H9 (cell line): ENCODE measurements at regions not wholly inside any gene's neighbourhood (a gene's known extent, or its start where the extent isn't known, plus 50 kb on each side); places are given as distances from the start of the nearest gene placed in this dataset.

Experiments used
- DNase-seq: peaks from one replicate; pipeline ENCODE4 v3.0.0-alpha.2; 2017
- H2AFZ ChIP-seq: one replicate; pipeline ENCODE4 v1.6.1; 2013; ENCODE audit warnings: mild to moderate bottlenecking, low read length, control low read depth, moderate library complexity
- H2AK5ac ChIP-seq: 2 replicates; pipeline ENCODE4 v1.6.1; 2013; ENCODE audit warnings: low read length, control low read depth, mixed read lengths; ENCODE audit not compliant: insufficient read length
- H2BK120ac ChIP-seq: one replicate; pipeline ENCODE4 v1.6.1; 2013; ENCODE audit warnings: low read depth, mild to moderate bottlenecking, low read length, control low read depth, inconsistent platforms; ENCODE audit not compliant: poor library complexity, severe bottlenecking
- H2BK12ac ChIP-seq: 2 replicates; pipeline ENCODE4 v1.6.1; 2013; ENCODE audit warnings: low read length, control low read depth, mixed read lengths, low read depth; ENCODE audit not compliant: insufficient read length
- H2BK15ac ChIP-seq: 2 replicates; pipeline ENCODE4 v1.6.1; 2013; ENCODE audit warnings: low read depth, low read length, control low read depth
- H2BK20ac ChIP-seq: one replicate; pipeline ENCODE4 v1.6.1; 2013; ENCODE audit warnings: low read depth, mild to moderate bottlenecking, low read length, control low read depth, inconsistent platforms; ENCODE audit not compliant: poor library complexity, severe bottlenecking
- H2BK5ac ChIP-seq: 2 replicates; pipeline ENCODE4 v1.6.1; 2013; ENCODE audit warnings: low read length, control low read depth, mixed read lengths; ENCODE audit not compliant: insufficient read length
- H3K14ac ChIP-seq: 2 replicates; pipeline ENCODE4 v1.6.1; 2013; ENCODE audit warnings: low read length, control low read depth; ENCODE audit not compliant: insufficient read depth
- H3K18ac ChIP-seq: 2 replicates; pipeline ENCODE4 v1.6.1; 2013; ENCODE audit warnings: low read depth, mild to moderate bottlenecking, mixed read lengths, low read length, control low read depth; ENCODE audit not compliant: insufficient read length
- H3K23ac ChIP-seq: 2 replicates; pipeline ENCODE4 v1.6.1; 2013; ENCODE audit warnings: low read length, control low read depth, mixed read lengths, low read depth; ENCODE audit not compliant: insufficient read length
- H3K23me2 ChIP-seq: 2 replicates; pipeline ENCODE4 v1.6.1; 2013; ENCODE audit warnings: low read depth, mild to moderate bottlenecking, mixed read lengths, low read length, control low read depth; ENCODE audit not compliant: insufficient read length, poor library complexity, severe bottlenecking
- H3K27ac ChIP-seq: 2 replicates; pipeline ENCODE4 v1.5.1; 2013; ENCODE audit warnings: low read length, control low read depth, mixed read lengths, low read depth; ENCODE audit not compliant: insufficient read length
- H3K27me3 ChIP-seq: 2 replicates; pipeline ENCODE4 v1.6.1; 2013; ENCODE audit warnings: low read length, control low read depth, inconsistent platforms; ENCODE audit not compliant: insufficient read depth
- H3K4ac ChIP-seq: 2 replicates; pipeline ENCODE4 v1.6.1; 2013; ENCODE audit warnings: low read depth, mild to moderate bottlenecking, control low read depth, inconsistent platforms, low read length, moderate library complexity
- H3K4me1 ChIP-seq: 2 replicates; pipeline ENCODE4 v1.6.1; 2013; ENCODE audit warnings: low read length, control low read depth, inconsistent platforms; ENCODE audit not compliant: insufficient read depth
- H3K4me2 ChIP-seq: 2 replicates; pipeline ENCODE4 v1.6.1; 2013; ENCODE audit warnings: low read length, control low read depth, mixed read lengths; ENCODE audit not compliant: insufficient read length, insufficient read depth
- H3K56ac ChIP-seq: 2 replicates; pipeline ENCODE4 v1.6.1; 2013; ENCODE audit warnings: low read depth, mild to moderate bottlenecking, mixed read lengths, low read length, control low read depth; ENCODE audit not compliant: insufficient read length
- H3K79me1 ChIP-seq: 2 replicates; pipeline ENCODE4 v1.6.1; 2013; ENCODE audit warnings: low read depth, mild to moderate bottlenecking, moderate library complexity, low read length, control low read depth, inconsistent platforms; ENCODE audit not compliant: insufficient read depth, poor library complexity, severe bottlenecking
- H3K79me2 ChIP-seq: 2 replicates; pipeline ENCODE4 v1.6.1; 2013; ENCODE audit warnings: low read length, control low read depth, inconsistent platforms; ENCODE audit not compliant: insufficient read depth
- H3K9ac ChIP-seq: 2 replicates; pipeline ENCODE4 v1.6.1; 2013; ENCODE audit warnings: low read length, control low read depth, mixed read lengths; ENCODE audit not compliant: insufficient read length; ENCODE audit errors: extremely low read depth
- H3K9me3 ChIP-seq: one replicate; pipeline ENCODE4 v1.6.1; 2013; ENCODE audit warnings: low read depth, low read length, inconsistent platforms; ENCODE audit not compliant: control insufficient read depth
- H3T11ph ChIP-seq: one replicate; pipeline ENCODE4 v1.6.1; 2013; ENCODE audit warnings: mild to moderate bottlenecking, low read length, control low read depth, inconsistent platforms
- H4K20me1 ChIP-seq: one replicate; pipeline ENCODE4 v1.6.1; 2013; ENCODE audit not compliant: control insufficient read depth, insufficient read length, insufficient read depth
- H4K5ac ChIP-seq: 2 replicates; pipeline ENCODE4 v1.6.1; 2013; ENCODE audit warnings: low read depth, mild to moderate bottlenecking, mixed read lengths, low read length, control low read depth; ENCODE audit not compliant: insufficient read length
- H4K8ac ChIP-seq: replicated peaks from 2 replicates; pipeline ENCODE4 v1.6.1; 2013; ENCODE audit warnings: low read length, control low read depth, mixed read lengths, low read depth; ENCODE audit not compliant: insufficient read length
- H4K91ac ChIP-seq: 2 replicates; pipeline ENCODE4 v1.6.1; 2013; ENCODE audit warnings: low read depth, mild to moderate bottlenecking, moderate library complexity, mixed read lengths, low read length, control low read depth; ENCODE audit not compliant: insufficient read length
- H3K27ac Mint-ChIP-seq, 3 experiments: 2 replicates in 2 of 3; 3 replicates in 1 of 3; pipeline ENCODE4 v1.8.0; 2020 to 2021; ENCODE audit warnings: mixed read lengths in 3 of 3, mild to moderate bottlenecking in 1 of 3, moderate library complexity in 1 of 3
- H3K27me3 Mint-ChIP-seq: 2 replicates; pipeline ENCODE4 v1.8.0; 2021; ENCODE audit warnings: low read depth, mild to moderate bottlenecking, moderate library complexity, mixed read lengths
- H3K36me3 Mint-ChIP-seq, 3 experiments: 2 replicates in 2 of 3; 3 replicates in 1 of 3; pipeline ENCODE4 v1.8.0; 2020 to 2021; ENCODE audit warnings: low read depth in 3 of 3, mixed read lengths in 3 of 3; ENCODE audit not compliant: insufficient read depth in 1 of 3
- H3K4me1 Mint-ChIP-seq, 2 experiments: 2 replicates each; pipeline ENCODE4 v1.8.0; 2020; ENCODE audit warnings: mixed read lengths in 2 of 2
- H3K4me3 Mint-ChIP-seq, 2 experiments: 2 replicates in 1 of 2; 3 replicates in 1 of 2; pipeline ENCODE4 v1.8.0; 2020 to 2021; ENCODE audit warnings: mild to moderate bottlenecking in 2 of 2, mixed read lengths in 2 of 2, moderate library complexity in 1 of 2
- H3K9me3 Mint-ChIP-seq, 2 experiments: 2 replicates in 1 of 2; 3 replicates in 1 of 2; pipeline ENCODE4 v1.8.0; 2020; ENCODE audit warnings: mild to moderate bottlenecking in 2 of 2, mixed read lengths in 2 of 2, moderate library complexity in 1 of 2
- WGBS: extraction: QIAGEN DNeasy Blood & Tissue Kit; methylation state at CpG from one replicate; pipeline ENCODE4 v1.1.7; 2013; ENCODE audit warnings: missing lambda C conversion rate, low lambda C conversion rate, mixed read lengths; ENCODE audit not compliant: insufficient read length; ENCODE audit errors: extremely low coverage; 5-methylcytosine and 5-hydroxymethylcytosine counted together
- TF ChIP-seq, protein P1 (sequence below): fragments of 200-600 bp; sonication (generic); conservative IDR thresholded peaks from 3 replicates; pipeline ENCODE4 v1.8.0; 2021; ENCODE audit warnings: antibody characterized with exemption, mild to moderate bottlenecking

GRCh38 chrX:25717122-25717521 lies 421.0 kb upstream of the MAGEB18 start:
- Histone ChIP-seq H2BK5ac (no peak overlapping the region), H3K79me1 (no peaks in the 10 kb centered on the region), H4K5ac (no peak overlapping the region), H3T11ph (no peak overlapping the region), H3K27me3 (no peaks in the 10 kb centered on the region), H2BK20ac (no peak overlapping the region), H2AFZ (no peak overlapping the region), H2BK120ac (no peak overlapping the region), H3K23me2 (no peaks in the 10 kb centered on the region), H3K9ac (no peak overlapping the region), H3K23ac (no peak overlapping the region), H3K56ac (no peak overlapping the region), H3K9me3 (peaks cover 38% of the 10 kb centered on the region), H4K91ac (no peak overlapping the region), H3K4me2 (no peak overlapping the region), H3K4me1 (no peaks in the 10 kb centered on the region), H3K4ac (no peak overlapping the region), H3K79me2 (no peaks in the 10 kb centered on the region), H3K27ac (no peak overlapping the region), H4K8ac (no peak overlapping the region), H2BK15ac (no peak overlapping the region), H4K20me1 (no peaks in the 10 kb centered on the region), H2AK5ac (no peak overlapping the region), H2BK12ac (no peak overlapping the region), H3K18ac (no peak overlapping the region), H3K14ac (no peak overlapping the region)
- Mint-ChIP-seq H3K9me3 (peaks cover 63 to 65% of the 10 kb centered on the region in 2 experiments), H3K4me1 (no peaks in the 10 kb centered on the region), H3K27me3 (no peaks in the 10 kb centered on the region), H3K27ac (no peak overlapping the region), H3K4me3 (no peak overlapping the region), H3K36me3 (peaks cover 0 to 3% (median 2%) of the 10 kb centered on the region in 3 experiments; a peak in 2 of 7 replicates)
- DNase-seq = no peak
- TF ChIP-seq, protein P1, sequence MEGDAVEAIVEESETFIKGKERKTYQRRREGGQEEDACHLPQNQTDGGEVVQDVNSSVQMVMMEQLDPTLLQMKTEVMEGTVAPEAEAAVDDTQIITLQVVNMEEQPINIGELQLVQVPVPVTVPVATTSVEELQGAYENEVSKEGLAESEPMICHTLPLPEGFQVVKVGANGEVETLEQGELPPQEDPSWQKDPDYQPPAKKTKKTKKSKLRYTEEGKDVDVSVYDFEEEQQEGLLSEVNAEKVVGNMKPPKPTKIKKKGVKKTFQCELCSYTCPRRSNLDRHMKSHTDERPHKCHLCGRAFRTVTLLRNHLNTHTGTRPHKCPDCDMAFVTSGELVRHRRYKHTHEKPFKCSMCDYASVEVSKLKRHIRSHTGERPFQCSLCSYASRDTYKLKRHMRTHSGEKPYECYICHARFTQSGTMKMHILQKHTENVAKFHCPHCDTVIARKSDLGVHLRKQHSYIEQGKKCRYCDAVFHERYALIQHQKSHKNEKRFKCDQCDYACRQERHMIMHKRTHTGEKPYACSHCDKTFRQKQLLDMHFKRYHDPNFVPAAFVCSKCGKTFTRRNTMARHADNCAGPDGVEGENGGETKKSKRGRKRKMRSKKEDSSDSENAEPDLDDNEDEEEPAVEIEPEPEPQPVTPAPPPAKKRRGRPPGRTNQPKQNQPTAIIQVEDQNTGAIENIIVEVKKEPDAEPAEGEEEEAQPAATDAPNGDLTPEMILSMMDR = no peak
- no CpG with 5 or more reads among the region's 2 CpGs for WGBS
